H1 (cell line): ENCODE measurements at regions not wholly inside any gene's neighbourhood (a gene's known extent, or its start where the extent isn't known, plus 50 kb on each side); places are given as distances from the start of the nearest gene placed in this dataset.
A peak's percentile ranks its signal among the peaks of the same experiment; 100 is the strongest.

Experiments
- CTCF ChIA-PET: fragments of 300-600 bp; sonication (Branson Sonifier 250); formaldehyde crosslinking; loops from one replicate; lab custom pipeline; 2021; ENCODE audit not compliant: partially characterized antibody; lab: Charles Lee
- POLR2A ChIA-PET: fragments of 300-600 bp; sonication (Branson Sonifier 250); formaldehyde crosslinking; loops from one replicate; lab custom pipeline; 2021; ENCODE audit warnings: inconsistent platforms; ENCODE audit not compliant: partially characterized antibody; lab: Charles Lee
- DNase-seq, 2 experiments: peaks; one replicate each; pipeline versions ENCODE4 v3.0.0 to v3.0.0-alpha.2; 2010 to 2022; ENCODE audit warnings: low spot score in 2 of 2, low read depth in 1 of 2, mixed read lengths in 1 of 2
- FAIRE-seq: peaks from 2 replicates; lab custom pipeline; 2011; peaks lifted over from hg19 to GRCh38; lab: Jason Lieb, UNC
- H2AFZ ChIP-seq: 2 replicates; pipeline ENCODE4 v1.8.1; 2012; ENCODE audit warnings: low read length, inconsistent platforms
- H2AK5ac ChIP-seq: 2 replicates; pipeline ENCODE4 v1.6.1; 2013; ENCODE audit warnings: low read depth, low read length
- H2BK120ac ChIP-seq: replicated peaks from 2 replicates; pipeline ENCODE3; 2013; ENCODE audit warnings: low read depth, low read length, inconsistent platforms
- H2BK12ac ChIP-seq: 2 replicates; pipeline ENCODE4 v1.6.1; 2013; ENCODE audit warnings: low read depth, low read length
- H2BK15ac ChIP-seq: 2 replicates; pipeline ENCODE4 v1.6.1; 2013; ENCODE audit warnings: low read length
- H2BK20ac ChIP-seq: 2 replicates; pipeline ENCODE4 v1.6.1; 2013; ENCODE audit warnings: low read length
- H2BK5ac ChIP-seq: 2 replicates; pipeline ENCODE4 v1.6.1; 2013; ENCODE audit warnings: low read depth, low read length
- H3K14ac ChIP-seq: 2 replicates; pipeline ENCODE4 v1.6.1; 2013; ENCODE audit warnings: inconsistent platforms; ENCODE audit not compliant: insufficient read length
- H3K18ac ChIP-seq: 2 replicates; pipeline ENCODE4 v1.6.1; 2013; ENCODE audit warnings: low read length; ENCODE audit errors: extremely low read depth
- H3K23ac ChIP-seq: 2 replicates; pipeline ENCODE4 v1.6.1; 2013; ENCODE audit warnings: inconsistent platforms; ENCODE audit not compliant: insufficient read length
- H3K23me2 ChIP-seq: 2 replicates; pipeline ENCODE4 v1.6.1; 2013; ENCODE audit warnings: low read depth, low read length
- H3K27ac ChIP-seq: 2 replicates; pipeline ENCODE4 v1.6.1; 2011; ENCODE audit warnings: low read depth, low read length, inconsistent platforms
- H3K27me3 ChIP-seq, 4 experiments: replicated peaks in 1 of 4; 1 replicate in 1 of 4; 2 replicates in 3 of 4; pipeline versions ENCODE4 v1.6.1 to v1.8.1; 2011 to 2013; ENCODE audit warnings: low read length in 3 of 4, mild to moderate bottlenecking in 3 of 4, inconsistent platforms in 2 of 4, mixed read lengths in 2 of 4, moderate library complexity in 1 of 4; ENCODE audit not compliant: control insufficient read depth in 3 of 4, insufficient read depth in 3 of 4; ENCODE audit errors: extremely low read depth in 1 of 4
- H3K36me3 ChIP-seq, 4 experiments: 2 replicates each; pipeline versions ENCODE4 v1.6.1 to v1.8.1; 2011 to 2013; ENCODE audit warnings: mild to moderate bottlenecking in 4 of 4, low read length in 3 of 4, moderate library complexity in 2 of 4, control low read depth in 1 of 4, inconsistent platforms in 1 of 4; ENCODE audit not compliant: insufficient read depth in 4 of 4, control insufficient read depth in 2 of 4
- H3K4ac ChIP-seq: replicated peaks from 2 replicates; pipeline ENCODE3; 2013; ENCODE audit warnings: low read length, low read depth, mixed read lengths, inconsistent platforms; ENCODE audit not compliant: insufficient read length
- H3K4me1 ChIP-seq, 4 experiments: replicated peaks in 1 of 4; 1 replicate in 1 of 4; 2 replicates in 3 of 4; pipeline versions ENCODE4 v1.6.1 to v1.8.1; 2011 to 2013; ENCODE audit warnings: low read length in 3 of 4, inconsistent platforms in 2 of 4, mixed read lengths in 1 of 4; ENCODE audit not compliant: insufficient read depth in 4 of 4, control insufficient read depth in 3 of 4
- H3K4me2 ChIP-seq, 2 experiments: 2 replicates each; pipeline versions ENCODE4 v1.6.1 to v1.8.1; 2011 to 2013; ENCODE audit warnings: low read depth in 2 of 2, low read length in 2 of 2, control low read depth in 1 of 2, inconsistent platforms in 1 of 2, mild to moderate bottlenecking in 1 of 2; ENCODE audit not compliant: insufficient read depth in 1 of 2
- H3K4me3 ChIP-seq, 4 experiments: fragments of 200-600, 300-600 bp in 1 of 4; sonication (generic), shearing (Covaris generic), sonication (Bioruptor Twin) in 1 of 4; 2 replicates each; pipeline versions ENCODE4 v1.5.1 to v1.8.1; 2011 to 2016; ENCODE audit warnings: low read length in 4 of 4, low read depth in 3 of 4, control low read depth in 2 of 4, inconsistent platforms in 2 of 4, mild to moderate bottlenecking in 2 of 4, mixed read lengths in 1 of 4, moderate library complexity in 1 of 4; ENCODE audit not compliant: insufficient read depth in 2 of 4; ENCODE audit errors: extremely low read depth in 1 of 4
- H3K56ac ChIP-seq: replicated peaks from 2 replicates; pipeline ENCODE3; 2013; ENCODE audit warnings: low read depth, mild to moderate bottlenecking, mixed read lengths, low read length, inconsistent platforms; ENCODE audit not compliant: insufficient read length
- H3K79me1 ChIP-seq: 2 replicates; pipeline ENCODE4 v1.6.1; 2013; ENCODE audit warnings: low read depth, low read length, control low read depth
- H3K79me2 ChIP-seq, 2 experiments: 2 replicates each; pipeline versions ENCODE4 v1.6.1 to v1.8.1; 2012 to 2013; ENCODE audit warnings: low read length in 2 of 2, mild to moderate bottlenecking in 2 of 2, inconsistent platforms in 1 of 2; ENCODE audit not compliant: insufficient read depth in 2 of 2, control insufficient read depth in 1 of 2
- H3K9ac ChIP-seq, 4 experiments: replicated peaks in 1 of 4; 1 replicate in 1 of 4; 2 replicates in 3 of 4; pipeline versions ENCODE4 v1.6.1 to v1.8.1; 2011 to 2013; ENCODE audit warnings: low read depth in 3 of 4, low read length in 3 of 4, control low read depth in 2 of 4, mild to moderate bottlenecking in 2 of 4, moderate library complexity in 2 of 4, inconsistent platforms in 1 of 4; ENCODE audit errors: extremely low read depth in 1 of 4
- H3K9me3 ChIP-seq, 2 experiments: 2 replicates each; pipeline versions ENCODE4 v1.6.1 to v1.8.1; 2012 to 2013; ENCODE audit warnings: mild to moderate bottlenecking in 2 of 2, moderate library complexity in 2 of 2, control low read depth in 1 of 2, inconsistent platforms in 1 of 2, low read depth in 1 of 2, low read length in 1 of 2, mixed read lengths in 1 of 2; ENCODE audit not compliant: insufficient read depth in 2 of 2
- H4K20me1 ChIP-seq, 2 experiments: replicated peaks in 1 of 2; 2 replicates each; pipeline versions ENCODE3 to v1.8.1; 2011 to 2013; ENCODE audit warnings: inconsistent platforms in 2 of 2, low read length in 2 of 2, mild to moderate bottlenecking in 1 of 2; ENCODE audit not compliant: insufficient read depth in 2 of 2, control insufficient read depth in 1 of 2
- H4K5ac ChIP-seq: 2 replicates; pipeline ENCODE4 v1.6.1; 2013; ENCODE audit warnings: low read length, low read depth, mixed read lengths, inconsistent platforms; ENCODE audit not compliant: insufficient read length
- H4K8ac ChIP-seq: 2 replicates; pipeline ENCODE4 v1.8.0; 2013; ENCODE audit warnings: mild to moderate bottlenecking, moderate library complexity, low read length, inconsistent platforms; ENCODE audit not compliant: insufficient read depth; ENCODE audit errors: extremely low read depth
- H4K91ac ChIP-seq: replicated peaks from 2 replicates; pipeline ENCODE3; 2013; ENCODE audit warnings: low read length, mixed read lengths, inconsistent platforms; ENCODE audit not compliant: insufficient read length
- CHD1 ChIP-seq: IDR thresholded peaks from 2 replicates; pipeline ENCODE4 v1.6.1; 2012; ENCODE audit warnings: low read depth, low read length, improper control_type of control experiment
- CTCF ChIP-seq, 3 experiments: IDR thresholded peaks; 1 replicate in 2 of 3; 2 replicates in 1 of 3; pipeline versions ENCODE4 v1.5.1 to v1.6.1; 2011; ENCODE audit warnings: low read length in 3 of 3, mild to moderate bottlenecking in 3 of 3, inconsistent platforms in 2 of 3, low read depth in 1 of 3, moderate library complexity in 1 of 3; ENCODE audit not compliant: insufficient read depth in 1 of 3; ENCODE audit errors: control extremely low read depth in 1 of 3
- POLR2A ChIP-seq, 2 experiments: IDR thresholded peaks; 1 replicate in 1 of 2; 2 replicates in 1 of 2; pipeline ENCODE4 v1.6.1; 2011; ENCODE audit warnings: low read depth in 2 of 2, low read length in 2 of 2, mild to moderate bottlenecking in 2 of 2; ENCODE audit errors: control extremely low read depth in 1 of 2
- RAD21 ChIP-seq, 2 experiments: IDR thresholded peaks in 1 of 2; conservative IDR thresholded peaks in 1 of 2; 2 replicates each; pipeline ENCODE4 v1.6.1; 2011; ENCODE audit warnings: low read depth in 2 of 2, low read length in 2 of 2, improper control_type of control experiment in 1 of 2, inconsistent platforms in 1 of 2, mild to moderate bottlenecking in 1 of 2, moderate library complexity in 1 of 2
- SIRT6 ChIP-seq: IDR thresholded peaks from one replicate; pipeline ENCODE4 v1.7.1; 2012; ENCODE audit warnings: low read length, inconsistent platforms
- WGBS, 2 experiments: shearing (Covaris generic) in 1 of 2; methylation state at CpG; one replicate each; pipeline versions ENCODE4 v1.1.6 to v1.1.7; 2013 to 2015; ENCODE audit warnings: low lambda C conversion rate in 2 of 2, mixed read lengths in 2 of 2, inconsistent platforms in 1 of 2, low coverage in 1 of 2, missing lambda C conversion rate in 1 of 2; ENCODE audit not compliant: insufficient replicate concordance in 2 of 2, insufficient coverage in 1 of 2, insufficient read length in 1 of 2; ENCODE audit errors: extremely low coverage in 1 of 2, missing lambda C conversion rate in 1 of 2; 5-methylcytosine and 5-hydroxymethylcytosine counted together

- H3K4me2 ChIP-seq = no peak overlapping the region
- H2BK120ac ChIP-seq = no peak overlapping the region
- WGBS, 2 experiments = 25% methylated on average over 2 of the region's 2 CpGs; no CpG with 5 or more reads in 1 of the 2 experiments
- no peak overlapping the region for H2AFZ ChIP-seq
- no peaks in the 10 kb centered on the region for H4K20me1 ChIP-seq
- H3K4me1 ChIP-seq = no peaks in the 10 kb centered on the region; a peak in 2 of 7 replicates
- H3K4me3 ChIP-seq = no peak overlapping the region
- no peak overlapping the region for H2BK15ac ChIP-seq
- FAIRE-seq (peak; percentile 78), DNase-seq (no peak)
- no peak overlapping the region for H4K91ac ChIP-seq
- H4K8ac ChIP-seq = no peak overlapping the region
- H3K79me2 ChIP-seq = no peaks in the 10 kb centered on the region
- no peak overlapping the region for H4K5ac ChIP-seq
- CTCF ChIA-PET = interaction anchor here (0.6 to 4.8 kb wide), 34 partner anchors 9 to 1202 kb away, joined by 3 to 38 read pairs (median 4); no protein-coding TSS in a partner anchor
- no peak overlapping the region for H3K56ac ChIP-seq
- H3K18ac ChIP-seq = no peak overlapping the region
- no peak for TF ChIP-seq CHD1
- no peak for TF ChIP-seq POLR2A (IDR thresholded peaks at IDR 0.05; ENCODE audit: control extremely low read depth in 1 of 2, low read depth in 2 of 2, low read length in 2 of 2)
- peak; percentile 53 to 74 for TF ChIP-seq RAD21 (IDR thresholded peaks at IDR 0.05 in 1 of 2, conservative IDR thresholded peaks at IDR 0.05 in 1 of 2; ENCODE audit: low read depth in 2 of 2, low read length in 2 of 2)
- no peak for TF ChIP-seq SIRT6
- peak; percentile 7 to 61 (median 59) for TF ChIP-seq CTCF (IDR thresholded peaks at IDR 0.05; ENCODE audit: control extremely low read depth in 1 of 3, insufficient read depth in 1 of 3, low read depth in 1 of 3, low read length in 3 of 3)
- no peak overlapping the region for H3K23ac ChIP-seq
- H3K79me1 ChIP-seq = no peaks in the 10 kb centered on the region
- H3K14ac ChIP-seq = no peak overlapping the region
- H3K27ac ChIP-seq = no peak overlapping the region
- H3K4ac ChIP-seq = no peak overlapping the region
- no peak overlapping the region for H2AK5ac ChIP-seq
- no peak overlapping the region for H3K9ac ChIP-seq
- POLR2A ChIA-PET = no interaction called here
- H3K36me3 ChIP-seq = no peaks in the 10 kb centered on the region
- H2BK12ac ChIP-seq = no peak overlapping the region
- no peak overlapping the region for H2BK5ac ChIP-seq
- H3K27me3 ChIP-seq = peaks cover 0 to 13% (median 1%) of the 10 kb centered on the region in 4 experiments; a peak in 3 of 7 replicates
- no peak overlapping the region for H2BK20ac ChIP-seq
- H3K9me3 ChIP-seq = no peaks in the 10 kb centered on the region
- no peaks in the 10 kb centered on the region for H3K23me2 ChIP-seq
Measured at GRCh38 chr12:114131824-114132223, 165.7 kb upstream of the RBM19 start.
